ENCODE measurements at regions not wholly inside any gene's neighbourhood (a gene's known extent, or its start where the extent isn't known, plus 50 kb on each side); places are given as distances from the start of the nearest gene placed in this dataset.

DNA sequence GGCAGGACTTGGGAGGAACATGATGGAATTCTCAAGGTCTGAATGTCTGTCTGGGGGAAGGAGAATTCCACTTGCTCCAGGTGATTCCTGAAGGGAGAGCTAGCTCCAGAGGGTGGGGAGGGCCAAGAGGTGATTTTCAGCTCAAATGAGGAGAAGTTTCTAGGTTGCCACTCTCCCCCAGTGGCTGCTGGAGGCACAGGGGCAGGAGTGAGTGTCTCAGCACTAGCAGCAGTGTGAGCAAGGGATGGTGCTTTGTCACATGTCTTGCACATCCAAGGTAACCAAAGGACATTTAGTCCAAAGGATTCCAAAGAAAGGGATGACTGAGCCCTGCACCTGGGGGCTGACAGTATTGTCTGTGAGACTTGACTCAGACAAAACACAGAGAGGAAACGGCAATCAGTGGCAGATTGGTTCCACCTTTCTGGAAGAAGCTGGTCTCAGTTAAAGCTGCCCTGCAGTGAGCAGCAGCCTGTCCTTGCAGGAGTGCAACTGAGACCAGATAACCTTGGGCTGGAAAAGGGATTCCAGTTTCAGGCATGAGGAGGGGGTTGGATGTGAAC is 51.2 kb upstream of the PCBD1 start:
- TF ChIP-seq, protein P1, sequence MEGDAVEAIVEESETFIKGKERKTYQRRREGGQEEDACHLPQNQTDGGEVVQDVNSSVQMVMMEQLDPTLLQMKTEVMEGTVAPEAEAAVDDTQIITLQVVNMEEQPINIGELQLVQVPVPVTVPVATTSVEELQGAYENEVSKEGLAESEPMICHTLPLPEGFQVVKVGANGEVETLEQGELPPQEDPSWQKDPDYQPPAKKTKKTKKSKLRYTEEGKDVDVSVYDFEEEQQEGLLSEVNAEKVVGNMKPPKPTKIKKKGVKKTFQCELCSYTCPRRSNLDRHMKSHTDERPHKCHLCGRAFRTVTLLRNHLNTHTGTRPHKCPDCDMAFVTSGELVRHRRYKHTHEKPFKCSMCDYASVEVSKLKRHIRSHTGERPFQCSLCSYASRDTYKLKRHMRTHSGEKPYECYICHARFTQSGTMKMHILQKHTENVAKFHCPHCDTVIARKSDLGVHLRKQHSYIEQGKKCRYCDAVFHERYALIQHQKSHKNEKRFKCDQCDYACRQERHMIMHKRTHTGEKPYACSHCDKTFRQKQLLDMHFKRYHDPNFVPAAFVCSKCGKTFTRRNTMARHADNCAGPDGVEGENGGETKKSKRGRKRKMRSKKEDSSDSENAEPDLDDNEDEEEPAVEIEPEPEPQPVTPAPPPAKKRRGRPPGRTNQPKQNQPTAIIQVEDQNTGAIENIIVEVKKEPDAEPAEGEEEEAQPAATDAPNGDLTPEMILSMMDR (conservative IDR thresholded peaks at IDR 0.05), result no peak

DNA sequence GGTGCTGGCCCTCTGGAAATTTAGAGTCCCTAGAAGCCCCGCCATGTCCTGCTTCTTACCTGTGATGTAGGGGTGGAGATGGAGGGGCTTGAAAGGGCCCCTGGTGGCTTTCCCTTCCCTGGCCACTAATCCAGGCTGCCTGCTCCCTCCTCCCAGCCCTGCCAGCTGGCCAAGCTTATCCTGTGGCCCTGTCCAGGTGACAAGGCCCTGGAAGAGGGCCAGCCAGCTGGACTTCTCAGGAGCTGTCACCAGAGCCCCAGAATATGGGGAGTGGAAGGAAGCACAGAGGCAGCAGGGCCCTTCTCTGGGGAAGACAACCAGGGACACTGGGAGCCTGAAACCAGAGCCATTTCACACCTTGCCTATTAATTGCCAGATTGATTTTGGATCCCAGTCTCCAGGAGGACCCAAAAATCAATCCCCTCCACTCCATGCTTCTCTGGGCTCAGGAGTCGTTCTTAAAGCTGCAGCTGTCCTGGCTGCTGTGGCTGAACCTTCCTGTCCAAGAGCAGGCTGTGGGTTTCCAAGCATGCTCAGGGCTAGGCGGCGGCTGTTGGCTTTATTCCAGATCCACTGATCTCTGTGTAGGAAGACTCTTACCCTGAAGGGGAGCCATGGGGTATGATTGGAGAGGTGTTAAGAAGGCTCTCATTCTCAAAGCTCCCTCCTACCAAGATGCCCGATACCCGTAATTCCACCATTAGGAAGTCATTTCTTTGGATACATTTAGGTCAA is 52.6 kb upstream of the PCBD1 start:
- TF ChIP-seq, protein P1 (conservative IDR thresholded peaks at IDR 0.05), result no peak
- no peak overlapping the region for H3K27ac ChIP-seq

More for the DNA sequence above, 51.2 kb upstream of the PCBD1 start:
- no peak overlapping the region for H3K27ac ChIP-seq

DNA sequence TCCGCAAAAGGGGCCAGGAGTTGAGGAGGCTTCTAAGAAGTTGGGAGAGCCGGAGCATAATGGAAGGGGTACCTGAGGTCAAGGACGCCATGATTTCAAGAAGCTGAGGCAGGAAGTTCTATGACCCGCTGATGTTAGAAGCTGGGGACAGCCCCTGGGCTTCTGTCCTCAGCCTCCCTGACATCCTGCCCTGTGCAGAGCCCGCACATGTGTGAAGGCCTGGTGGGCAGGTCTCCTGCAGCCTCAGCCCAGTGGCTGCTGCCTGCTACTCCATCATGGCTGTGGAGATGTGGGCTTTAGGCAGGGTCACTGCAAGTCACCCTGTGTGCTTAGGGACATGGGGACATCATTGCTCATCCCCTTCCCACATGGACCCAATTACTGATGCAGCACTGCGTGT is 53.8 kb upstream of the PCBD1 start:
- TF ChIP-seq, protein P1 (conservative IDR thresholded peaks at IDR 0.05), result no peak
- no peak overlapping the region for H3K27ac ChIP-seq

DNA sequence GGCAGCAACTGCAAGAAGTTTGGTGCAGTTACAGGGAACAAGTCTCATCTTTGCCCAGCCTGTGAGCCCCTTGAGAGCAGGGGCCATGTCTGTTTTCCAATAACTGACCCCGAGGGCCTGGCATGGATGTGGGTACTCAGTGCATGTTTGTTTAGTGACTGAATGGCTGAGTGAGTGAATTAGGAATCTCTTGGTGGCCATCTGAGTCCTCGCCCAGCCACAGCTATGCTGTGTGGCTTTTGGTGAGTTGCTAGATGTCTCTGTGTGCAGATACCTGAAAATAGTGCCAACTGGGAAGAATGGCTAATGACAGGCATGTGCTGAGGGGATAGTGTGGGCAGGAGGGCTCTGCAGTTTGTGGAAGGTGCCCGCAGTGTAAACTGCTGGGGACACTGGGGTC is 54.4 kb upstream of the PCBD1 start:
- no peak overlapping the region for H3K27ac ChIP-seq
- TF ChIP-seq, protein P1 (conservative IDR thresholded peaks at IDR 0.05), result no peak

DNA sequence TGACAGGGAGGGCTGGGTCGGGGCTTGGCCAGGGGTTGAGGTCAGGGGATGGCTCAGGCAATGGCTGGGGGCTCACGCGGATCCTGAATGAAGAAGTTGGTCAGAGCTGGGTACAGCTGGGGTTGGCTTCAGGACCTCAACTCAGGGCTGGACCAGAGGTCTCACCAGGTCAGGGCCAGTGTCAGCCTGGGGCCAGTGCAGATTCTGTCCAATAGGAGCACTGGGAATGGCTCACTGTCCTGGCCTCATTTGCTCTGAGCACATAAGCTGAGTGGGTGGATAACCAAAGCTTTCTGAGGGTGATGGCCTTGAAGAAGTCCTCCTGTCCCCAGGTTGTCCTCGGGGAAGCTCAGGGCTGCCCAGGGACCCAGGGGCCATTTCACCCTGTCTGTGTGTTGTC is 54.9 kb upstream of the PCBD1 start:
- no peak overlapping the region for H3K27ac ChIP-seq
- TF ChIP-seq, protein P1 (conservative IDR thresholded peaks at IDR 0.05), result no peak

DNA sequence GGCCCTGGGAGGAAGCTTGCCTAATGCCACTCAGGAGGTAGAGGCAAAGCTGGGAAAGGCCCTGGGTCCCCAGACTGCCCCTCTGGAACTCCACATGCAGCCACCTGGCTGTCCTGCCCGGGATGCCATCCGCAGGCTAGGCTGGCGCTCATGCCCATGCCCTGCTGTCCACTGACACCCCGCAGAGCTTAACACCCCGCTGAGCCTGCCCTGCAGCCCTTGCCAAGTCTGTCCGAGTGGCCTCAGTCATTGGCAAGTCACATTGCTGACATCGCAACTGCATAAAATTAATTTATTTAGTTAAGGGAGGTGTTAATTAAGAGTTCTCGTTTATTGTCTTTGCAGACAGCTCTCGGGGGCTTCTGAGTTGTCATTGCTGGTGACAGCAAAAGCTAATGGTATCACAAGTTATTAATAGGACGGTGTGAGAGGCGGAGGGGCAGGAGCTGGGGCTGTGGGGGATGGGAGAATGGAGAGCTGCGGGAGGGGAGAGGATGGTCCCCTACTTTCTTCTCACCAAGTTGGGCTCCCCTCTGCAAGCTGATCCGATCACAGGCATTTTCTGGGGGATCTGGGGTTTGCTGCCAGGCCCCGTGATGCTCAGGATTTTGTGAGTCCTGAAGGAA is 55.6 kb upstream of the PCBD1 start:
- TF ChIP-seq, protein P1 (conservative IDR thresholded peaks at IDR 0.05), result no peak
- no peak overlapping the region for H3K27ac ChIP-seq

DNA sequence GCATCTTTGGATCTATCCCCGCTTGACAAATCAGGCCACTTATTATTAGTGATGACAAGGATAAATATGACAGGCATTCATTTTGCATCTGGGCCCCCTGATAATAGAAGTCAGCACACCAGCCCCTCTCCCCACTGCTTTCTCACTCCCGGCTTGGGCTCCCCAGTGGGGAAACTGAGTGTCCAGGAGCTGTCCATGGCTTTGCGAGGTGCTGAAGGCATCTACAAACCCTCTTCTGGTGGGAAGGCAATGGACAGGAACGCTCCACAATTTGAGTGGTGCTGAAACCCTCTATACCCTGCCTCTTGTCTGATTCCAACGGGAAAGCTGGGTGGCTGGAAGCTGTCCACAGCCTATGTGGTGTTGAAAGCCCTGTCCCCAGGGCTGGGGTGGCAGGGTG is 61.7 kb upstream of the PCBD1 start:
- no peak overlapping the region for H3K27ac ChIP-seq
- TF ChIP-seq, protein P1 (conservative IDR thresholded peaks at IDR 0.05), result no peak
